ENCODE measurements at regions not wholly inside any gene's neighbourhood (a gene's known extent, or its start where the extent isn't known, plus 50 kb on each side); places are given as distances from the start of the nearest gene placed in this dataset.

DNA sequence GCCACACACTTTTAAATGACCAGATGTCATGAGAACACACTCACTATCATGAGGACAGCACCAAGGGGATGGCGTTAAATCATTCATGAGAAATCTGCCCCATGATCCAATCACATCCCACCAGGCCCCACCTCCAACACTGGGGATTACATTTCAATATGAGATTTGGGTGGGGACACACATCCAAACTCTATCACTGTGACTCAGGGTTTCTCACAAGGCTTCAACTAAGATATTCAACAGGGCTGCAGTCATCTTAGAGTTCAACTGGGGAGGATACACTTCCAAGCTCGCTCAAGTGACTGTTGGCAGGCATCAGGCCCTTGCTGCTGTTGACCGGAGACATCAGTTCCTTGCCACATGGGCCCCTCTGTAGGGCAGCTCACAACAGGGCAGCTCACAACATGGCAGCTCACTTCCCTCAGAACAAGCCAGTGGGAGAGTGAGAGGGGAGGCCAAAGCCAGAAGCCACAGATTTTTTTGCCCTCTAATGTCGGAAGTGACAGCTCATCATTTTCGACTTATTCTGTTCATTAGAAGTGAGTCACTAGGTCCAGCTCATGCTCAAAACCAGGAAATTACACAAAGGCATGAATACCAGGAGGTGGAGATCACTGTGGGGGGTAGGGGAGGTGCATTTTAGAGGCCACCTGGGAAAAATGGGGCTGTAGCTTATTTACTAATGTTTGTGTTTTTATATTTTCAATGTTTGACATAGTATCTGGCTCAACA lies 50.8 kb upstream of the PTHLH start:
- TF ChIP-seq, protein P1, sequence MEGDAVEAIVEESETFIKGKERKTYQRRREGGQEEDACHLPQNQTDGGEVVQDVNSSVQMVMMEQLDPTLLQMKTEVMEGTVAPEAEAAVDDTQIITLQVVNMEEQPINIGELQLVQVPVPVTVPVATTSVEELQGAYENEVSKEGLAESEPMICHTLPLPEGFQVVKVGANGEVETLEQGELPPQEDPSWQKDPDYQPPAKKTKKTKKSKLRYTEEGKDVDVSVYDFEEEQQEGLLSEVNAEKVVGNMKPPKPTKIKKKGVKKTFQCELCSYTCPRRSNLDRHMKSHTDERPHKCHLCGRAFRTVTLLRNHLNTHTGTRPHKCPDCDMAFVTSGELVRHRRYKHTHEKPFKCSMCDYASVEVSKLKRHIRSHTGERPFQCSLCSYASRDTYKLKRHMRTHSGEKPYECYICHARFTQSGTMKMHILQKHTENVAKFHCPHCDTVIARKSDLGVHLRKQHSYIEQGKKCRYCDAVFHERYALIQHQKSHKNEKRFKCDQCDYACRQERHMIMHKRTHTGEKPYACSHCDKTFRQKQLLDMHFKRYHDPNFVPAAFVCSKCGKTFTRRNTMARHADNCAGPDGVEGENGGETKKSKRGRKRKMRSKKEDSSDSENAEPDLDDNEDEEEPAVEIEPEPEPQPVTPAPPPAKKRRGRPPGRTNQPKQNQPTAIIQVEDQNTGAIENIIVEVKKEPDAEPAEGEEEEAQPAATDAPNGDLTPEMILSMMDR (IDR thresholded peaks at IDR 0.05) = no peak
- no peak for TF ChIP-seq POLR2A (IDR thresholded peaks at IDR 0.05)

Data from tibial nerve (tissue), 3 donors.